HepG2 (cell line): ENCODE measurements at regions not wholly inside any gene's neighbourhood (a gene's known extent, or its start where the extent isn't known, plus 50 kb on each side); places are given as distances from the start of the nearest gene placed in this dataset.

ENCODE experiments used
- ATAC-seq: fragments of 200-7000 bp; cut with Tn5 transposase; 3 replicates; pipeline ENCODE4 v1.9.1; 2020; ENCODE audit warnings: mild to moderate bottlenecking, moderate library complexity
- BruUV-seq: library from RNA; stranded (reverse); fragments of 400-500 nt; replicated peaks from 2 replicates; lab custom pipeline; 2021; lab: Mats Ljungman, UMichigan
- CTCF ChIA-PET: fragments of 300-600 bp; formaldehyde crosslinking; extraction: SDS; loops from one replicate; lab custom pipeline; 2021; ENCODE audit warnings: low total read pairs, inconsistent platforms, low intra/inter-chr PET ratio; lab: Yijun Ruan, JAX
- POLR2A ChIA-PET: fragments of 350-600 bp; sonication (Branson Sonifier 250); formaldehyde crosslinking; loops from one replicate; lab custom pipeline; 2020; ENCODE audit warnings: antibody characterized with exemption, inconsistent platforms; lab: Yijun Ruan, JAX
- DNase-seq: peaks from one replicate; pipeline ENCODE4 v3.0.0-alpha.2; 2015; ENCODE audit warnings: low spot score
- FAIRE-seq: peaks from 3 replicates; lab custom pipeline; 2011; peaks lifted over from hg19 to GRCh38; lab: Jason Lieb, UNC
- H2AFZ ChIP-seq: one replicate; pipeline ENCODE4 v1.6.1; 2011; ENCODE audit warnings: low read length, inconsistent platforms
- H3K27ac ChIP-seq: fragments of 300-600 bp; 3 replicates; pipeline ENCODE4 v1.8.0; 2011; ENCODE audit warnings: mixed run types, mild to moderate bottlenecking, mixed read lengths, low read length, inconsistent platforms; ENCODE audit not compliant: insufficient read depth; ENCODE audit errors: extremely low read length
- H3K27me3 ChIP-seq, 2 experiments: fragments of 200-600 bp in 1 of 2; 2 replicates in 1 of 2; 3 replicates in 1 of 2; pipeline versions ENCODE4 v1.6.0 to v1.8.0; 2011; ENCODE audit warnings: low read length in 2 of 2, mild to moderate bottlenecking in 2 of 2, moderate library complexity in 2 of 2, inconsistent platforms in 1 of 2; ENCODE audit not compliant: insufficient read depth in 2 of 2, control insufficient read depth in 1 of 2
- H3K36me3 ChIP-seq, 2 experiments: fragments of 200-600 bp in 1 of 2; replicated peaks in 1 of 2; 2 replicates in 1 of 2; 3 replicates in 1 of 2; pipeline versions ENCODE4 v1.5.1 to v1.8.0; 2011; ENCODE audit warnings: low read length in 2 of 2, inconsistent platforms in 1 of 2; ENCODE audit not compliant: insufficient read depth in 2 of 2, control insufficient read depth in 1 of 2
- H3K4me1 ChIP-seq: 2 replicates; pipeline ENCODE4 v1.5.1; 2012; ENCODE audit warnings: low read length, inconsistent platforms; ENCODE audit not compliant: insufficient read depth
- H3K4me2 ChIP-seq: 2 replicates; pipeline ENCODE4 v1.6.0; 2011; ENCODE audit warnings: low read depth, low read length, inconsistent platforms
- H3K4me3 ChIP-seq, 3 experiments: fragments of 200-600 bp in 1 of 3; sonication (generic), shearing (Covaris generic) in 1 of 3; replicated peaks in 1 of 3; 2 replicates each; pipeline ENCODE4 v1.5.1; 2011 to 2016; ENCODE audit warnings: low read length in 3 of 3, inconsistent platforms in 2 of 3, low read depth in 2 of 3, mild to moderate bottlenecking in 2 of 3, control low read depth in 1 of 3, mixed read lengths in 1 of 3; ENCODE audit not compliant: insufficient read depth in 1 of 3
- H3K79me2 ChIP-seq: one replicate; pipeline ENCODE4 v1.6.1; 2011; ENCODE audit warnings: low read length, inconsistent platforms; ENCODE audit not compliant: insufficient read depth
- H3K9ac ChIP-seq: 2 replicates; pipeline ENCODE4 v1.6.0; 2011; ENCODE audit warnings: mild to moderate bottlenecking, low read depth, low read length, inconsistent platforms; ENCODE audit not compliant: insufficient read depth
- H3K9me3 ChIP-seq: 2 replicates; pipeline ENCODE4 v1.5.1; 2012; ENCODE audit warnings: mild to moderate bottlenecking, low read length
- H4K20me1 ChIP-seq: 2 replicates; pipeline ENCODE4 v1.6.0; 2011; ENCODE audit warnings: inconsistent platforms, mild to moderate bottlenecking, low read length, moderate library complexity; ENCODE audit not compliant: insufficient read depth
- ASH2L ChIP-seq: fragments of 300-600, 200-600 bp; sonication (generic); IDR thresholded peaks from 2 replicates; pipeline ENCODE4 v1.7.0; 2017; ENCODE audit warnings: low read depth, mild to moderate bottlenecking, moderate library complexity, mixed read lengths, low read length; ENCODE audit not compliant: insufficient read length
- FOXA3 ChIP-seq: IDR thresholded peaks from 2 replicates; pipeline ENCODE4 v1.6.1; 2016; ENCODE audit warnings: missing genetic modification reagents, missing compliant biosample characterization
- HNF4A ChIP-seq: sonication (generic); formaldehyde crosslinking; IDR thresholded peaks from 2 replicates; pipeline ENCODE4 v1.4.0; 2020; ENCODE audit warnings: missing genetic modification reagents
- IKZF4 ChIP-seq: sonication (generic); formaldehyde crosslinking; IDR thresholded peaks from 2 replicates; pipeline ENCODE4 v1.5.1; 2020; ENCODE audit warnings: borderline replicate concordance, mild to moderate bottlenecking, low read depth, missing genetic modification reagents; ENCODE audit errors: not compliant biosample characterization
- NONO ChIP-seq, 2 experiments: fragments of 450-650 bp in 1 of 2; sonication (generic) in 1 of 2; formaldehyde crosslinking in 1 of 2; IDR thresholded peaks in 1 of 2; conservative IDR thresholded peaks in 1 of 2; 2 replicates each; pipeline versions ENCODE4 v1.6.1 to v1.8.0; 2017 to 2022; ENCODE audit warnings: mild to moderate bottlenecking in 1 of 2, missing genetic modification reagents in 1 of 2, moderate library complexity in 1 of 2
- POLR2A ChIP-seq, 2 experiments: IDR thresholded peaks; 2 replicates each; pipeline ENCODE4 v1.6.1; 2011; ENCODE audit warnings: low read depth in 2 of 2, low read length in 2 of 2, mild to moderate bottlenecking in 1 of 2, moderate library complexity in 1 of 2; ENCODE audit not compliant: insufficient read depth in 1 of 2
- SMAD9 ChIP-seq: sonication (generic); formaldehyde crosslinking; IDR thresholded peaks from 2 replicates; pipeline ENCODE4 v1.5.1; 2020; ENCODE audit warnings: mild to moderate bottlenecking, missing genetic modification reagents
- SOX13 ChIP-seq, 3 experiments: fragments of 450-650 bp in 1 of 3; sonication (generic) in 1 of 3; formaldehyde crosslinking in 1 of 3; IDR thresholded peaks in 2 of 3; conservative IDR thresholded peaks in 1 of 3; 2 replicates each; pipeline versions ENCODE4 v1.5.0 to v1.6.1; 2016 to 2020; ENCODE audit warnings: antibody characterized with exemption in 1 of 3, mild to moderate bottlenecking in 1 of 3, missing compliant biosample characterization in 1 of 3, missing genetic modification reagents in 1 of 3, moderate library complexity in 1 of 3
- TBX2 ChIP-seq: sonication (generic); formaldehyde crosslinking; IDR thresholded peaks from 2 replicates; pipeline ENCODE4 v1.5.0; 2020; ENCODE audit warnings: missing genetic modification reagents, mild to moderate bottlenecking, borderline replicate concordance
- TRIM24 ChIP-seq: sonication (generic); formaldehyde crosslinking; IDR thresholded peaks from 2 replicates; pipeline ENCODE4 v1.8.0; 2022; ENCODE audit warnings: mild to moderate bottlenecking, missing genetic modification reagents
- YEATS4 ChIP-seq: sonication (generic); formaldehyde crosslinking; IDR thresholded peaks from 2 replicates; pipeline ENCODE4 v1.4.0; 2020; ENCODE audit warnings: missing genetic modification reagents, borderline replicate concordance
- ZNF10 ChIP-seq: sonication (generic); formaldehyde crosslinking; IDR thresholded peaks from 2 replicates; pipeline ENCODE4 v1.4.0; 2020; ENCODE audit warnings: mild to moderate bottlenecking, low read depth, missing genetic modification reagents, borderline replicate concordance
- ZNF672 ChIP-seq: sonication (generic); formaldehyde crosslinking; IDR thresholded peaks from 2 replicates; pipeline ENCODE4 v1.8.1; 2022; ENCODE audit warnings: missing genetic modification reagents
- ZNF780A ChIP-seq: sonication (generic); formaldehyde crosslinking; IDR thresholded peaks from 2 replicates; pipeline ENCODE4 v1.8.0; 2022; ENCODE audit warnings: mild to moderate bottlenecking, missing genetic modification reagents, moderate library complexity
- WGBS: methylation state at CpG from one replicate; pipeline ENCODE4 v1.1.6; 2017; ENCODE audit warnings: low lambda C conversion rate; 5-methylcytosine and 5-hydroxymethylcytosine counted together
- in situ Hi-C: cut with HindIII; loops from 2 replicates; pipeline ENCODE4 v1.10.0; 2017; ENCODE audit warnings: low pct_unique_long_range_greater_than_20kb; ENCODE audit not compliant: extremely low pct_ligation_motif_present
- intact Hi-C: fragments of 100-400 bp; cut with micrococcal nuclease; formaldehyde crosslinking; loops from one replicate; pipeline ENCODE4 v1.10.0; 2022; ENCODE audit not compliant: unreplicated experiment
- TF ChIP-seq, protein P1 (sequence below): sonication (generic); formaldehyde crosslinking; IDR thresholded peaks from 2 replicates; pipeline ENCODE4 v1.4.0; 2020; ENCODE audit warnings: low read depth, missing genetic modification reagents
- TF ChIP-seq, protein P2 (sequence below): IDR thresholded peaks from 2 replicates; pipeline ENCODE4 v1.6.1; 2016
- TF ChIP-seq, protein P3 (sequence below): sonication (generic); formaldehyde crosslinking; IDR thresholded peaks from 2 replicates; pipeline ENCODE4 v1.8.0; 2022; ENCODE audit warnings: missing genetic modification reagents, mild to moderate bottlenecking, borderline replicate concordance
- TF ChIP-seq, protein P4 (sequence below): sonication (generic); formaldehyde crosslinking; IDR thresholded peaks from 2 replicates; pipeline ENCODE4 v1.4.0; 2020; ENCODE audit warnings: missing genetic modification reagents

DNA sequence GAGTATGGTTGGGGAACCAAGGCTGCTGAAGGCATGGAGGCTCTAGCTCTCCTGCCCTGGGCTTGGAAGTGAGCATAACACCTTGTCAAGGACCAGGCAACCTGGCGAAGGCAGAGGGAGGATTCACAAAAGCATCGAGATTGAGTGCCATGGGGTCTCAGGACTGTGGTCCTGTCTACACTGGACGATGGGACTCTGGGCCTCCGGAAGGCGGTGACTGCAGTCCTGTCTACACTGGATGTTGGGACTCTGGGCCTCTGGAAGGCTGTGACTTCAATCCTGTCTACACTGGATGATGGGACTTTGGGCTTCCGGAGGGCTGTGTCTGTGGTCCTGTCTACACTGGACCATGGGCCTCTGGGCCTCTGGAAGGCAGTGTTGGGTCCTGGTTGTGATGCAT lies 290.4 kb downstream of the TEX29 start:
- Histone ChIP-seq H3K4me3 (no peak overlapping the region), H3K9me3 (no peaks in the 10 kb centered on the region), H2AFZ (no peak overlapping the region), H3K9ac (no peak overlapping the region), H4K20me1 (no peaks in the 10 kb centered on the region)
- CTCF ChIA-PET, result no interaction called here
- intact Hi-C loops, result no loop called here
- 27% methylated on average over 2 of the region's 6 CpGs for WGBS
- ATAC-seq, result no peak
- TF ChIP-seq, protein P1, sequence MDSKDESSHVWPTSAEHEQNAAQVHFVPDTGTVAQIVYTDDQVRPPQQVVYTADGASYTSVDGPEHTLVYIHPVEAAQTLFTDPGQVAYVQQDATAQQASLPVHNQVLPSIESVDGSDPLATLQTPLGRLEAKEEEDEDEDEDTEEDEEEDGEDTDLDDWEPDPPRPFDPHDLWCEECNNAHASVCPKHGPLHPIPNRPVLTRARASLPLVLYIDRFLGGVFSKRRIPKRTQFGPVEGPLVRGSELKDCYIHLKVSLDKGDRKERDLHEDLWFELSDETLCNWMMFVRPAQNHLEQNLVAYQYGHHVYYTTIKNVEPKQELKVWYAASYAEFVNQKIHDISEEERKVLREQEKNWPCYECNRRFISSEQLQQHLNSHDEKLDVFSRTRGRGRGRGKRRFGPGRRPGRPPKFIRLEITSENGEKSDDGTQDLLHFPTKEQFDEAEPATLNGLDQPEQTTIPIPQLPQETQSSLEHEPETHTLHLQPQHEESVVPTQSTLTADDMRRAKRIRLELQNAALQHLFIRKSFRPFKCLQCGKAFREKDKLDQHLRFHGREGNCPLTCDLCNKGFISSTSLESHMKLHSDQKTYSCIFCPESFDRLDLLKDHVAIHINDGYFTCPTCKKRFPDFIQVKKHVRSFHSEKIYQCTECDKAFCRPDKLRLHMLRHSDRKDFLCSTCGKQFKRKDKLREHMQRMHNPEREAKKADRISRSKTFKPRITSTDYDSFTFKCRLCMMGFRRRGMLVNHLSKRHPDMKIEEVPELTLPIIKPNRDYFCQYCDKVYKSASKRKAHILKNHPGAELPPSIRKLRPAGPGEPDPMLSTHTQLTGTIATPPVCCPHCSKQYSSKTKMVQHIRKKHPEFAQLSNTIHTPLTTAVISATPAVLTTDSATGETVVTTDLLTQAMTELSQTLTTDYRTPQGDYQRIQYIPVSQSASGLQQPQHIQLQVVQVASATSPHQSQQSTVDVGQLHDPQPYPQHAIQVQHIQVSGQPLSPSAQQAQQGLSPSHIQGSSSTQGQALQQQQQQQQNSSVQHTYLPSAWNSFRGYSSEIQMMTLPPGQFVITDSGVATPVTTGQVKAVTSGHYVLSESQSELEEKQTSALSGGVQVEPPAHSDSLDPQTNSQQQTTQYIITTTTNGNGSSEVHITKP (CRISPR knock-in tag), result no peak
- TF ChIP-seq ASH2L (no peak), TRIM24 (CRISPR knock-in tag) (no peak), YEATS4 (no peak), TBX2 (no peak), HNF4A (CRISPR knock-in tag) (no peak), ZNF672 (no peak), FOXA3 (CRISPR knock-in tag) (no peak), ZNF780A (no peak), NONO (IDR thresholded peaks at IDR 0.05) (no peak), NONO (CRISPR knock-in tag; conservative IDR thresholded peaks at IDR 0.05) (no peak), POLR2A (IDR thresholded peaks at IDR 0.05; ENCODE audit: insufficient read depth in 1 of 2, low read depth in 2 of 2, low read length in 2 of 2) (no peak), ZNF10 (CRISPR knock-in tag) (no peak), SOX13 (IDR thresholded peaks at IDR 0.05) (no peak), SOX13 (CRISPR knock-in tag; conservative IDR thresholded peaks at IDR 0.05 in 1 of 2, IDR thresholded peaks at IDR 0.05 in 1 of 2) (no peak), IKZF4 (no peak), SMAD9 (no peak)
- TF ChIP-seq, protein P2, sequence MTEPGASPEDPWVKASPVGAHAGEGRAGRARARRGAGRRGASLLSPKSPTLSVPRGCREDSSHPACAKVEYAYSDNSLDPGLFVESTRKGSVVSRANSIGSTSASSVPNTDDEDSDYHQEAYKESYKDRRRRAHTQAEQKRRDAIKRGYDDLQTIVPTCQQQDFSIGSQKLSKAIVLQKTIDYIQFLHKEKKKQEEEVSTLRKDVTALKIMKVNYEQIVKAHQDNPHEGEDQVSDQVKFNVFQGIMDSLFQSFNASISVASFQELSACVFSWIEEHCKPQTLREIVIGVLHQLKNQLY, result no peak
- TF ChIP-seq, protein P3, sequence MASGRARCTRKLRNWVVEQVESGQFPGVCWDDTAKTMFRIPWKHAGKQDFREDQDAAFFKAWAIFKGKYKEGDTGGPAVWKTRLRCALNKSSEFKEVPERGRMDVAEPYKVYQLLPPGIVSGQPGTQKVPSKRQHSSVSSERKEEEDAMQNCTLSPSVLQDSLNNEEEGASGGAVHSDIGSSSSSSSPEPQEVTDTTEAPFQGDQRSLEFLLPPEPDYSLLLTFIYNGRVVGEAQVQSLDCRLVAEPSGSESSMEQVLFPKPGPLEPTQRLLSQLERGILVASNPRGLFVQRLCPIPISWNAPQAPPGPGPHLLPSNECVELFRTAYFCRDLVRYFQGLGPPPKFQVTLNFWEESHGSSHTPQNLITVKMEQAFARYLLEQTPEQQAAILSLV (CRISPR knock-in tag), result no peak
- TF ChIP-seq, protein P4, sequence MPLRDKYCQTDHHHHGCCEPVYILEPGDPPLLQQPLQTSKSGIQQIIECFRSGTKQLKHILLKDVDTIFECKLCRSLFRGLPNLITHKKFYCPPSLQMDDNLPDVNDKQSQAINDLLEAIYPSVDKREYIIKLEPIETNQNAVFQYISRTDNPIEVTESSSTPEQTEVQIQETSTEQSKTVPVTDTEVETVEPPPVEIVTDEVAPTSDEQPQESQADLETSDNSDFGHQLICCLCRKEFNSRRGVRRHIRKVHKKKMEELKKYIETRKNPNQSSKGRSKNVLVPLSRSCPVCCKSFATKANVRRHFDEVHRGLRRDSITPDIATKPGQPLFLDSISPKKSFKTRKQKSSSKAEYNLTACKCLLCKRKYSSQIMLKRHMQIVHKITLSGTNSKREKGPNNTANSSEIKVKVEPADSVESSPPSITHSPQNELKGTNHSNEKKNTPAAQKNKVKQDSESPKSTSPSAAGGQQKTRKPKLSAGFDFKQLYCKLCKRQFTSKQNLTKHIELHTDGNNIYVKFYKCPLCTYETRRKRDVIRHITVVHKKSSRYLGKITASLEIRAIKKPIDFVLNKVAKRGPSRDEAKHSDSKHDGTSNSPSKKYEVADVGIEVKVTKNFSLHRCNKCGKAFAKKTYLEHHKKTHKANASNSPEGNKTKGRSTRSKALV, result no peak
- TF ChIP-seq, all 625 proteins: peak for 0
- Histone ChIP-seq H3K27ac (no peak overlapping the region), H3K4me2 (no peak overlapping the region), H3K79me2 (no peaks in the 10 kb centered on the region), H3K4me1 (0 out of 2 replicates have a peak, but pooled peaks cover 5% of the 10 kb centered on the region), H3K27me3 (peaks cover 0 to 6% of the 10 kb centered on the region in 2 experiments; a peak in 3 of 5 replicates), H3K36me3 (no peaks in the 10 kb centered on the region)
- no TSS peak for BruUV-seq
- DNase-seq, result no peak
- in situ Hi-C loops, result no loop called here
- FAIRE-seq, result no peak
- POLR2A ChIA-PET, result no interaction called here
